Neural progenitor cell (in vitro differentiated cells): ENCODE measurements at regions not wholly inside any gene's neighbourhood (a gene's known extent, or its start where the extent isn't known, plus 50 kb on each side); places are given as distances from the start of the nearest gene placed in this dataset.

ENCODE experiments used
- DNase-seq: peaks from one replicate; pipeline ENCODE4 v3.0.0-alpha.2; 2016; ENCODE audit warnings: low spot score
- H2AFZ ChIP-seq: fragments of 200-600 bp; sonication (generic); replicated peaks from 2 replicates; pipeline ENCODE4 v1.6.1; 2016; ENCODE audit warnings: antibody characterized with exemption
- H3F3A ChIP-seq: fragments of 200-600 bp; sonication (generic); 2 replicates; pipeline ENCODE4 v1.6.1; 2016; ENCODE audit warnings: antibody characterized with exemption, low read depth
- H3K27ac ChIP-seq: fragments of 200-600 bp; sonication (generic); 2 replicates; pipeline ENCODE4 v1.5.1; 2016; ENCODE audit warnings: mild to moderate bottlenecking
- H3K27me3 ChIP-seq: fragments of 200-600 bp; sonication (generic); 2 replicates; pipeline ENCODE4 v1.6.1; 2016; ENCODE audit warnings: mild to moderate bottlenecking, moderate library complexity
- H3K36me3 ChIP-seq: fragments of 200-600 bp; sonication (generic); 2 replicates; pipeline ENCODE4 v1.5.1; 2016
- H3K4me1 ChIP-seq: fragments of 200-600 bp; sonication (generic); 2 replicates; pipeline ENCODE4 v1.6.1; 2016; ENCODE audit warnings: mixed run types
- H3K4me2 ChIP-seq: fragments of 200-600 bp; sonication (generic); 2 replicates; pipeline ENCODE4 v1.6.1; 2016
- H3K4me3 ChIP-seq: fragments of 200-600 bp; sonication (generic); 2 replicates; pipeline ENCODE4 v1.5.1; 2016
- H3K79me2 ChIP-seq: fragments of 200-600 bp; sonication (generic); 2 replicates; pipeline ENCODE4 v1.6.1; 2016; ENCODE audit warnings: low read depth
- H3K9ac ChIP-seq: fragments of 200-600 bp; sonication (generic); 2 replicates; pipeline ENCODE4 v1.6.1; 2016
- H3K9me3 ChIP-seq: fragments of 200-600 bp; sonication (generic); 2 replicates; pipeline ENCODE4 v1.5.1; 2016; ENCODE audit warnings: low read depth
- H4K20me1 ChIP-seq: fragments of 200-600 bp; sonication (generic); 2 replicates; pipeline ENCODE4 v1.6.1; 2016; ENCODE audit warnings: low read depth
- H3K27ac Mint-ChIP-seq: 3 replicates; pipeline ENCODE4 v1.8.0; 2021; ENCODE audit warnings: mixed read lengths
- H3K27me3 Mint-ChIP-seq: 2 replicates; pipeline ENCODE4 v1.8.0; 2022; ENCODE audit warnings: low read depth, mild to moderate bottlenecking, inconsistent platforms, moderate library complexity, mixed read lengths; ENCODE audit not compliant: insufficient read depth
- H3K36me3 Mint-ChIP-seq: 3 replicates; pipeline ENCODE4 v1.8.0; 2021; ENCODE audit warnings: mixed read lengths
- H3K4me1 Mint-ChIP-seq: 3 replicates; pipeline ENCODE4 v1.8.0; 2021; ENCODE audit warnings: mixed read lengths
- H3K4me3 Mint-ChIP-seq: 3 replicates; pipeline ENCODE4 v1.8.0; 2021; ENCODE audit warnings: mild to moderate bottlenecking, moderate library complexity, mixed read lengths
- H3K9me3 Mint-ChIP-seq: 3 replicates; pipeline ENCODE4 v1.8.0; 2020; ENCODE audit warnings: mixed read lengths
- CTCF ChIP-seq: fragments of 200-600 bp; sonication (generic); IDR thresholded peaks from 2 replicates; pipeline ENCODE4 v1.5.1; 2017; ENCODE audit warnings: antibody characterized with exemption, mild to moderate bottlenecking
- EZH2 ChIP-seq: fragments of 200-600 bp; sonication (generic); IDR thresholded peaks from 2 replicates; pipeline ENCODE4 v1.6.1; 2017; ENCODE audit warnings: antibody characterized with exemption, mild to moderate bottlenecking, moderate library complexity
- EZH2phosphoT487 ChIP-seq: fragments of 200-600 bp; sonication (generic); IDR thresholded peaks from 2 replicates; pipeline ENCODE4 v1.6.1; 2017; ENCODE audit warnings: antibody characterized with exemption

- Histone ChIP-seq H3K79me2 (no peaks in the 10 kb centered on the region), H3K27ac (no peak overlapping the region), H3K9me3 (no peaks in the 10 kb centered on the region), H3K27me3 (no peaks in the 10 kb centered on the region), H4K20me1 (no peaks in the 10 kb centered on the region), H3K4me2 (no peak overlapping the region), H2AFZ (no peak overlapping the region), H3K4me1 (no peaks in the 10 kb centered on the region), H3F3A (no peaks in the 10 kb centered on the region), H3K4me3 (no peak overlapping the region), H3K9ac (no peak overlapping the region), H3K36me3 (no peaks in the 10 kb centered on the region)
- TF ChIP-seq CTCF = no peak
- no peak for TF ChIP-seq EZH2
- TF ChIP-seq EZH2phosphoT487 = no peak
- peaks cover 2% of the 10 kb centered on the region for H3K27me3 Mint-ChIP-seq
- H3K9me3 Mint-ChIP-seq = no peaks in the 10 kb centered on the region
- H3K27ac Mint-ChIP-seq = no peak overlapping the region
- H3K36me3 Mint-ChIP-seq = no peaks in the 10 kb centered on the region
- H3K4me1 Mint-ChIP-seq = no peaks in the 10 kb centered on the region
- DNase-seq = no peak
- H3K4me3 Mint-ChIP-seq = no peak overlapping the region
Observed at GRCh38 chr4:43373201-43373600, 480.7 kb downstream of the GRXCR1 start.

GRCh38 chr4:43374216-43374751 is 481.8 kb downstream of the GRXCR1 start:
- no peaks in the 10 kb centered on the region for H3K36me3 Mint-ChIP-seq
- Histone ChIP-seq H3K4me1 (no peaks in the 10 kb centered on the region), H3K36me3 (no peaks in the 10 kb centered on the region), H3K27me3 (no peaks in the 10 kb centered on the region), H2AFZ (no peak overlapping the region), H3K4me2 (no peak overlapping the region), H3K9ac (no peak overlapping the region), H3F3A (no peaks in the 10 kb centered on the region), H3K27ac (no peak overlapping the region), H3K4me3 (no peak overlapping the region), H3K79me2 (no peaks in the 10 kb centered on the region), H3K9me3 (no peaks in the 10 kb centered on the region), H4K20me1 (no peaks in the 10 kb centered on the region)
- H3K27ac Mint-ChIP-seq = no peak overlapping the region
- no peaks in the 10 kb centered on the region for H3K4me1 Mint-ChIP-seq
- no peak for TF ChIP-seq CTCF
- no peak for TF ChIP-seq EZH2phosphoT487
- TF ChIP-seq EZH2 = no peak
- H3K9me3 Mint-ChIP-seq = no peaks in the 10 kb centered on the region
- DNase-seq = no peak
- no peak overlapping the region for H3K4me3 Mint-ChIP-seq
- H3K27me3 Mint-ChIP-seq = peaks cover 2% of the 10 kb centered on the region

GRCh38 chr4:43379016-43379415 is 486.5 kb downstream of the GRXCR1 start:
- Histone ChIP-seq H3K9ac (no peak overlapping the region), H3K9me3 (no peaks in the 10 kb centered on the region), H3K27me3 (no peaks in the 10 kb centered on the region), H2AFZ (no peak overlapping the region), H3K4me1 (no peaks in the 10 kb centered on the region), H3K4me2 (no peak overlapping the region), H3K36me3 (no peaks in the 10 kb centered on the region), H4K20me1 (no peaks in the 10 kb centered on the region), H3K79me2 (no peaks in the 10 kb centered on the region), H3K27ac (no peak overlapping the region), H3K4me3 (no peak overlapping the region), H3F3A (no peaks in the 10 kb centered on the region)
- H3K9me3 Mint-ChIP-seq = no peaks in the 10 kb centered on the region
- peaks cover 2% of the 10 kb centered on the region for H3K27me3 Mint-ChIP-seq
- H3K4me3 Mint-ChIP-seq = no peak overlapping the region
- no peak overlapping the region for H3K27ac Mint-ChIP-seq
- TF ChIP-seq CTCF (no peak), EZH2phosphoT487 (no peak), EZH2 (no peak)
- no peak for DNase-seq
- no peaks in the 10 kb centered on the region for H3K36me3 Mint-ChIP-seq
- no peaks in the 10 kb centered on the region for H3K4me1 Mint-ChIP-seq
